GM12878 (cell line): ENCODE measurements at regions not wholly inside any gene's neighbourhood (a gene's known extent, or its start where the extent isn't known, plus 50 kb on each side); places are given as distances from the start of the nearest gene placed in this dataset.

Experiments
- BCL11A ChIP-seq: IDR thresholded peaks from 2 replicates; pipeline ENCODE4 v1.6.1; 2011; ENCODE audit warnings: low read depth, low read length
- BRCA1 ChIP-seq: IDR thresholded peaks from 2 replicates; pipeline ENCODE4 v1.6.1; 2011; ENCODE audit warnings: low read depth, low read length, improper control_type of control experiment
- CTCF ChIP-seq, 3 experiments: IDR thresholded peaks in 2 of 3; conservative IDR thresholded peaks in 1 of 3; 2 replicates each; pipeline ENCODE4 v1.5.1; 2011; ENCODE audit warnings: low read depth in 3 of 3, low read length in 3 of 3, mild to moderate bottlenecking in 3 of 3, control low read depth in 2 of 3, moderate library complexity in 2 of 3, inconsistent platforms in 1 of 3, mixed read lengths in 1 of 3; ENCODE audit not compliant: control insufficient read depth in 2 of 3, insufficient read depth in 1 of 3; ENCODE audit errors: extremely low read depth in 1 of 3
- ELK1 ChIP-seq: IDR thresholded peaks from 2 replicates; pipeline ENCODE4 v1.6.1; 2012; ENCODE audit warnings: low read depth, low read length, improper control_type of control experiment
- ESRRA ChIP-seq: IDR thresholded peaks from 2 replicates; pipeline ENCODE4 v1.6.1; 2012; ENCODE audit warnings: mild to moderate bottlenecking, low read length, improper control_type of control experiment
- JUNB ChIP-seq: IDR thresholded peaks from 2 replicates; pipeline ENCODE4 v1.6.1; 2016; ENCODE audit warnings: antibody characterized with exemption, mild to moderate bottlenecking
- MAX ChIP-seq: IDR thresholded peaks from 2 replicates; pipeline ENCODE4 v1.6.1; 2012; ENCODE audit warnings: low read depth, low read length, improper control_type of control experiment
- NFYA ChIP-seq: IDR thresholded peaks from 2 replicates; pipeline ENCODE4 v1.6.1; 2011; ENCODE audit warnings: low read depth, mild to moderate bottlenecking, low read length, improper control_type of control experiment, borderline replicate concordance
- PBX3 ChIP-seq: IDR thresholded peaks from 2 replicates; pipeline ENCODE4 v1.6.1; 2011; ENCODE audit warnings: mild to moderate bottlenecking, low read depth, low read length, moderate library complexity; ENCODE audit not compliant: insufficient replicate concordance
- POLR2AphosphoS5 ChIP-seq: IDR thresholded peaks from 2 replicates; pipeline ENCODE4 v1.6.1; 2011; ENCODE audit warnings: mild to moderate bottlenecking, low read length, inconsistent platforms
- SUZ12 ChIP-seq: fragments of 200-600 bp; sonication (generic); IDR thresholded peaks from one replicate; pipeline ENCODE4 v1.6.1; 2018; ENCODE audit warnings: antibody characterized with exemption, mild to moderate bottlenecking; ENCODE audit not compliant: unreplicated experiment
- TCF12 ChIP-seq: IDR thresholded peaks from 2 replicates; pipeline ENCODE4 v1.6.1; 2011; ENCODE audit warnings: low read depth, mild to moderate bottlenecking, low read length
- ZNF274 ChIP-seq: IDR thresholded peaks from one replicate; pipeline ENCODE4 v1.8.0; 2011; ENCODE audit not compliant: insufficient read length, insufficient read depth

GRCh38 chr9:2939368-2939767 is 95.5 kb upstream of the PUM3 start:
- TF ChIP-seq SUZ12, result no peak
- TF ChIP-seq CTCF (IDR thresholded peaks at IDR 0.05 in 2 of 3, conservative IDR thresholded peaks at IDR 0.05 in 1 of 3; ENCODE audit: control insufficient read depth in 2 of 3, extremely low read depth in 1 of 3, insufficient read depth in 1 of 3, low read depth in 3 of 3, low read length in 3 of 3), result no peak
- TF ChIP-seq TCF12, result no peak
- no peak for TF ChIP-seq ELK1
- no peak for TF ChIP-seq NFYA
- TF ChIP-seq ZNF274, result no peak
- TF ChIP-seq POLR2AphosphoS5, result no peak
- no peak for TF ChIP-seq ESRRA
- TF ChIP-seq BCL11A, result no peak
- no peak for TF ChIP-seq JUNB
- no peak for TF ChIP-seq MAX
- no peak for TF ChIP-seq PBX3
- TF ChIP-seq BRCA1, result no peak
